Right renal cortex interstitium (tissue), 3 donors: ENCODE measurements at regions not wholly inside any gene's neighbourhood (a gene's known extent, or its start where the extent isn't known, plus 50 kb on each side); places are given as distances from the start of the nearest gene placed in this dataset.
"Not testable (repeated sequence)": the region's sequence is repeated elsewhere in the genome, so short reads cannot be mapped to it uniquely, and the experiment has no call there.

Source experiments
- DNase-seq, 3 donors: peaks; one replicate each; pipeline ENCODE4 v3.0.0-alpha.2; 2013; ENCODE audit warnings: low read depth in 3 of 3, low spot score in 2 of 3

- no peak for DNase-seq
Observed at GRCh38 chr5:136501133-136501532, 135.8 kb upstream of the TRPC7 start.

GRCh38 chr5:136492587-136492986 is 127.2 kb upstream of the TRPC7 start:
- DNase-seq = no peak

GRCh38 chr5:136491806-136492205 is 126.5 kb upstream of the TRPC7 start:
- no peak for DNase-seq

GRCh38 chr5:136484808-136485325 is 119.5 kb upstream of the TRPC7 start:
- no peak for DNase-seq

- peak in 1 of 3 donors; percentile 12 for DNase-seq
Observed at GRCh38 chr5:136482206-136482605, 116.9 kb upstream of the TRPC7 start.

GRCh38 chr5:136474466-136474865 is 109.1 kb upstream of the TRPC7 start:
- no peak for DNase-seq

GRCh38 chr5:136467632-136468031 is 102.3 kb upstream of the TRPC7 start:
- DNase-seq = no peak

- no peak for DNase-seq
Observed at GRCh38 chr5:136466041-136466415, 100.7 kb upstream of the TRPC7 start.

- DNase-seq = no peak
Observed at GRCh38 chr5:136458481-136458880, 93.1 kb upstream of the TRPC7 start.

- DNase-seq = no peak
Observed at GRCh38 chr5:136457390-136458013, 92.2 kb upstream of the TRPC7 start.

GRCh38 chr5:136455409-136455808 is 90.1 kb upstream of the TRPC7 start:
- no peak for DNase-seq

- DNase-seq = no peak
Observed at GRCh38 chr5:136453986-136454758, 88.8 kb upstream of the TRPC7 start.

- DNase-seq = no peak
Observed at GRCh38 chr5:136453199-136453598, 87.9 kb upstream of the TRPC7 start.

GRCh38 chr5:136447576-136447975 is 82.2 kb upstream of the TRPC7 start:
- not testable (repeated sequence) for DNase-seq

GRCh38 chr5:136446565-136446964 is 81.2 kb upstream of the TRPC7 start:
- DNase-seq = no peak

GRCh38 chr5:136444099-136444498 is 78.8 kb upstream of the TRPC7 start:
- DNase-seq = not testable (repeated sequence)

GRCh38 chr5:136439367-136439766 is 74.0 kb upstream of the TRPC7 start:
- no peak for DNase-seq

GRCh38 chr5:136435946-136436543 is 70.7 kb upstream of the TRPC7 start:
- no peak for DNase-seq

- DNase-seq = no peak
Observed at GRCh38 chr5:136434795-136435194, 69.5 kb upstream of the TRPC7 start.

GRCh38 chr5:136432705-136433104 is 67.4 kb upstream of the TRPC7 start:
- DNase-seq = no peak

- no peak for DNase-seq
Observed at GRCh38 chr5:136430081-136430480, 64.7 kb upstream of the TRPC7 start.

GRCh38 chr5:136427426-136427825 is 62.1 kb upstream of the TRPC7 start:
- DNase-seq = no peak
